Stimulated activated CD8-positive, alpha-beta memory T cell treated with anti-CD3 and anti-CD28 coated beads, Interleukin-7, amount 100 ng/mL, for 4 hours (primary cell): ENCODE measurements at regions not wholly inside any gene's neighbourhood (a gene's known extent, or its start where the extent isn't known, plus 50 kb on each side); places are given as distances from the start of the nearest gene placed in this dataset.

Experiments
- DNase-seq, 2 donors: peaks; one replicate each; pipeline ENCODE4 v3.0.0-alpha.2; 2020; ENCODE audit warnings: low read depth in 2 of 2

DNA sequence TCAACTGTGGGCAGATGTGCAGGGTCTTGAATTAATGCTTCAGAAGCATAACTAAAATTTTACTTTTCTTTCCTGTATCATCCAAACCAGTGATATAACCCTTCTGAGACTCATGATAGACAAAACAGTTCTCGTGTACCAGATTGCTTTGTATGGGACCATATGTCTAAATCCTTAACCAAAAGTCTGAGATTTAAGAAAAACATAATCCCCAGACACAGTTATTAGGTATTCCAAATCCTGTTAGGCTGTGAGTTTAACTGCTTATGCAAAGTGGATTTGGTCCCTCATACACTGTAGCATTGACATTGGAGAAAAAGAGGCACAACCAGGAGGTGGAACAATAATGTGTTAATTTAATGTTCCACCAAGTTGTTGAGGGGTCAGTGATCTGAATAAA is 235.0 kb downstream of the PMAIP1 start:
- DNase-seq, result no peak

DNA sequence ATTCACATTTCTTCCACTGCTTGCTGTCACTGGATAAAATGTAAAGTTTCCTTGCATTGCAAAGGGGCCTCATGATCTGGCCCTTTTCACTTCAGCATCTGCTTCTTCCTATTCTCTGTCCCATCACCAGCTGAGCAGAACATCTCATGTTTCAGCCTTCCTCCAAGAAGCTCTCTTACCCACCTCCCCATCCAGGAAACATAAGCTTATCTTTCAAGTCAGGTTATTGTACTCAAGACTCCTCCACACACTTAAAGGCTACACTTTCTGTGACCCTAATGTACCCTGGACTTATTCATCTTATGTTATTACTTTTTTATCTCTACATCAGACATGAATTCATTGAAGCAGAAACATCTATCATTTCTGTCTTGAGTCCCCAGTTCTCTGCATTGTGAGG is 230.5 kb downstream of the PMAIP1 start:
- DNase-seq, result no peak

DNA sequence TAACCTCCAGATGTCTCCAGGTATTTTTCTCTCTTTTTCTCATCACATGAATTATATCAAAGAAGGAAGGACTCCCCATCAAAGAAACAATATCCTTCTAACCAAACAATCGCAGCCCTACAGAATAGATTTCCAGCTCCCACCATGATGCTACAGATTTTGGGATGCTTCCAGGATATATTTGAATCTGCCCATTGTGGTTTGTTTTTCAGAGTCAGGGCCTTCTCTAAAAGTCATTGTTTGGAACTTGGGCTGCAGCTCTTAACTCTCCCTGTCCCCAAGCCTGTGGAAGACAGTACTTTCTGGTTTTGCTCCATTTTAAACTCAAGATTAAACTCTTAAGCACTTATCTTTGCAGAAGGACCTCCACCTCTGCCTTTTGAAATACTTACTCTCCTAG is 223.2 kb downstream of the PMAIP1 start:
- no peak for DNase-seq

DNA sequence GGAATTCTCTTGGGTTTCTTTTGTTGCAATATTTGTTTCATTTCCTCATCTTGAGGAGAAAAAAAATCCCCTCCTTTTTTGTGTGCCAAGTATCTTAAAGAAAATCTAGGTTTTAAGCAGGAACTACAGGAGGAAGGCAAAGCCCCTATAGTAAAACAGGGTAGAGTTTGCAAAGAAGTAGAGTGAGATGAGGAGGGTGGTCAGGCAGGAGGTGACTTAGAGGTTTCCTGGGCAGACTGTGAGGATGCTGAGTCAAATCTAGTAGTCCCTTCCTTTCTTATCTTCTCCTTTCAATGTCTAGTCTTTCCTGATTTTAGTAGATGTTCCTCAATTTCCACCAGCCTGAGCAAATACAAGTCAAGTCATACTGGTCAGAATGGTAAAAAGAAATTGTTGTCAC is 222.5 kb downstream of the PMAIP1 start:
- DNase-seq, result no peak

DNA sequence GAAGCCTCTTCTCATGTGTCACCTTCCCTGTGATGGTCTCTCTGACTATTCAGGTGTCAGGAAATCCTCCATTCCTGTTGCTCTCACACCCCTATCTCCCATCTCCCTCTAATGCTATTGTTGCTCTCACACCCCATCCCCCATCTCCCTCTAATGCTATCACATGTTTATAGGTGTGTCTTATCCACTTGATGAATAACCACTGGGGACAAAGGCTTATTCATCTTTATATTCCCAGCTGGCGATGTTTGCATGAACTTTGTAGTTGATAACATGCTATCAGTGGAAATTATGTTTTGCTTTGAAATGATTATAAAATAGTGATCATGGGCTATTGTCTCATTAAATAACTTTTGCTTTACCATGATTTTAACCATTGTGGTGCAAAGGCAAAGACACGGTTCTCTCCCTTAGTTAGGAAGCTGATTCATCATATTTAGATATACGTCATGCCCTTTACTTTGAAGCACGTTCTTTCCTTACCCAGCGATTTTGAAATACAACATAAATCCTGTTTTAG is 220.5 kb downstream of the PMAIP1 start:
- no peak for DNase-seq

DNA sequence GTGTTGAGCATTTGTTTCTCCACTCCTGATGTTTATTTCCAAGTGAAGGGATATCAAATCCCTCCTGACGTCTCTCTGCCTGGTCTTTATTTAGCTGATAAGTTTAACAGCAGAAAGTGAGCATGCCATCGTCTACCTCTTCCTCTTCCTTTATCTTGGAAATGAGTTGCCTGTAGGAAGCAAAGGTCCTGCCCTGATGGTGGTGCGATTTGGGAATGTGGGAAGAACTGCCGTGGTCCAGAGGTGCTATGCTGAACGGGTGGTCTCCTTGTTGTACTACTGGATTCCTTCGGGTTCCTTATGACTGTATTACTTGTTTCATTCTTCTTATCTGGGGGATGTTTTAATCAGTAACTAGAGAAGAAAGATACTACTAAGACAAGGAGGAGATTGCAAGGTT is 217.5 kb downstream of the PMAIP1 start:
- DNase-seq, result no peak

DNA sequence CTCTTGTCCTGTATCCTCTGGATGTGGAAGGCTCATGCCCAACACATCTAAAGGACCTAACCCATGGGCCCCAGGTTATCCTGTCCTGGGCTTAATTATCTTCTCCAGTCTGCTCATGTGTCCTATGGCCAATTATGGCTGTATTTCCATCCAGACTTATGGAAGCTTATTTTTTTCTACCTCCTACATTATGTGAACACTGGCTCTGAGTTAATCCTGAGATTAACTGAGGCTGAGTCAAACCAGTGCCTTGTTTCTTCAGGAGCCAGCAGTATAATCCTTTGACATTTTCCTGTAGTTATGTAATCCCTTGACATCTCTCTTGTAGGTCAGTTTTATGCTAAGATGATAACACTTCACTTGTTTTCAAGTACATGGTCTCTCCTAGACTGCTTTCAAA is 213.6 kb downstream of the PMAIP1 start:
- no peak for DNase-seq

DNA sequence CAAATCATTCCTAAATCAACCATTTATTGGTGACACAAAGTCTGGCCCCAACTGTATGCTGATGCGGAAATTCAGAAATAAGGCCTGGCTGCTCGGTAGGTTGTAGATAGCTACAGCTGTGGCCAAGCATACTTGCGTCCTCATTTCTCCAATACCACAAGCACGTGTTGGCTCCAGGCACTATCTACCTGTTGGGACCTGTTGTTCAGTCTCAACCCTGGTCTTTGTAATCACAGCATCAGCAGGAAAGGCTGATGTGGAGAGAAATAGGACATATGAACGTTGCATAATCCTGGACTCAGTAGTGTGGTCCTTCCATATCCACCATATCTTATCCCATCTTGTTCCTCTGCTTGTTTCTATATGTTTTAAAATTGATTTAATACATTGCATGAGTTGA is 212.6 kb downstream of the PMAIP1 start:
- no peak for DNase-seq

DNA sequence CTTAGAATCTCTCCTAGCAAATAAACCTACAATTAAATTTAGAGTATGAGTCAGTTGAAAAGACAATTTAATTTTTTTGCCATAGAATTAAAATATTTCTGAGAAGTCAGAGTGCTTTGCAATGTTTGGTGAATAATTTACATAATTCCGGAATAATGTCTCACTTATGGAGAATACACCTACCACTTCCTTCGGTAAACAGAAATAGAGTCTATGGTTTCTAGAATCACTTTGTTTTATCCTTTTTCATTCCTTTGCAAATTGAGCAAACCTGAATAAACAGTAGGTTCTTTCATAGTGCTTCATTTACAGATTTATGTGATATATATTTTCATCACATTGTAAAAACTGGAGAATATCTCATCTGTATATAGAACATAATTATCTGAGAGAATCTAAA is 211.7 kb downstream of the PMAIP1 start:
- no peak for DNase-seq

DNA sequence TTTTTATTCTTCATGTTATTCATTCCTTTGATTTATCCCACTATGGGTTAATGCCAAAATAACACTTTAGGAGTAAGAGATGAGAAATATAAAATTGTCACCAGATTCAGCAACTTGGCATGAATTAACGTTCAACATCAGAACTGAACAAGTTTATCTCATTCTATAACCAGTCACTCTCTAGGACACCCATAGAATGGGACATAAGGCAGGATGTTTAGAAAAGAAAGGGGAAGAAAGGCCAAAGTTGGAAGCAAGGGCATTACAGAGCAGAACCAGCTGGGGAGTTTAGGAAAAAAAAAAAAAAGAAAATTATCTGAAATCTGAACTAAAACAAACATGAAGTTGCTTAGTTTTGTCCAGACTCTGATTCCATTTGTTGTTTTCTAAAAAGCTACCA is 211.0 kb downstream of the PMAIP1 start:
- DNase-seq, result no peak

DNA sequence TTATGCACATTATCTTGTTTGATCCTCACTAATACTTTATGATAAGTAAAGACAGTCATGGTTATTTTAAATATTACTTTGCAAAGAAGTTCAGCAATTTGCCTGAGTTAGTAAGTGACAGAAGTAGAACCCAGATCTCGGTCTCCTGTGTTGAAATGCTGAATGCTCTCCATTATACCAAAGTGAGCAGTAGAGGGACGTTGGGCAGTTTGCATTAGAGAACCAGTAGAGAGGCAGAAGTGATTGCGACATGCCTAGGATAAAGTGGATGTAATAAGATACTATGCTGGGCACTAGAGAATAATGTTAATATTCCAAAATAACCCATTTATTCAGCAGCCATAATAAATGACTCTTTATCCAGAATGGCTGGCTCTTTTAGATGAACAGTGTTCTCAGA is 201.0 kb downstream of the PMAIP1 start:
- DNase-seq, result no peak

DNA sequence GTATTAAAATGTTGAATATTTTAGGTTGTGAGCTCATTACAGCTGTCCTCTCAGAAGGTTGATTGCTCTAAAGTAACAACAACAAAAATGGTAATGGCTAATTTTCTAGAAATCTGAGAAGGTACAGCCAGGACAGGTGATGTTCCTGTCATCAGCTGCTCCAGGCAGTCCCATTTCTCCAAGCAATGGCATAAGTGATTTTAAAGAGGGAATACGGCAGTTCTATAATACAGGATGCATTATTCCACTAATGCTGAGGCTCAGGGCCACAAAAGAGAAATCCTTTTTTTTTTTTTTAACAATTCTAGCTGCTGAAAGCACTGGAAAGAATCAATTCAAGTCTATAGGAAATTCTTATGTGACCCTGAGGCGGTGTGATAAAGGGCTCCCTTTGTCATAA is 199.9 kb downstream of the PMAIP1 start:
- no peak for DNase-seq

DNA sequence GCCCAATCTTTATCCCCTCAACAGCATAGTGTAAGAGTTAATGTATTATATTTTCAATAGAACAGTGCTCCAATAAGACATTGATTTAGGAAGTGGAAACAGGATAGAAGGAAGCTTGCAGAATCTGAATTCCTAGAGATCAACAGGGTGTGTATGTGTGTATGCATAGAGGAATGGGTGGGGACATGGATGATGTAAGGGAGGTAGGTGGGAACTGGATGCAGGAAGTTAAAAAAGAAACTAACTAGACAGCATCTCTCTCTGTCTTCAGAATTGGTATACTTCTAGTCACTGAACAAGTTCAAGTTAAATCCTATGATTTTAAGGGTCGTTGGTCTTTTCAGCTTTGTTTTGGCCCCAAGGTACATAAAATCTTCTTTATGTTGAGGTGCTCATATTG is 196.6 kb downstream of the PMAIP1 start:
- no peak for DNase-seq

DNA sequence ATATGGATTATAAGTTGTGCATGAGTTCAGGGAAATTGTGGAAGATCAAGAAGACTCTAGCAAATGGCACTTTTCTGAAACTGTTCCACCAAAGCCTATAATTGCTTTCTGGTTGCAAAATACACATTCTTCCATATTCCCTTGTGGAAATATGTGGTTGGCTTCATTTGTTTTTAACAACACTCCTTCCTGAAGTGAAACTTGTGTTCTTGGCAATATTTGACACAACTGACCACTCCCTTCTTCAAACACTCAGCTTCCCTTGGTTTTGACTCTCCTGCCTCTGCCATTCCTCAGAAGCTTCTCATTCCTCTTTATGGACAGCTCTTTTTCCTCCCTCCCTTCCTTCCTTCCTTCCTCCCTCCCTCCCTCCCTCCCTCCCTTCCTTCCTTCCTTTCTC is 192.3 kb downstream of the PMAIP1 start:
- DNase-seq, result no peak

DNA sequence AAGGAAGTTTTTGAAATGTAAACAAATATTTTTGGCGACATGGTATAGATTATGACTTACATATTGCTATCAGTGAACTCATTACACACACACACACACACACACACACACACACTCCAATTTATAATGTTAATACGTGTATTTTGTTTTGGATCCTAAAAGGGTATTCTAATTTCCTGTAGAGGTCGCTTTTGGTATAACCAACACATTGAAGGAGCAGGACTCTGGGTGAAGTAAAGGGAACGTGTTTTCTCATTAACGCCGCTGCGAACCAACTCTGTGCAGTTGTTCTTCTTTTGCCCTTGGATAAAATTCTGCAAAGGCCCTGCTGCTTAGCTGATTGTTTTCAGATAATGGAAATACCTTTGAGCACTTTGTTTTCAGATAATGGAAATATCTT is 190.4 kb downstream of the PMAIP1 start:
- no peak for DNase-seq

DNA sequence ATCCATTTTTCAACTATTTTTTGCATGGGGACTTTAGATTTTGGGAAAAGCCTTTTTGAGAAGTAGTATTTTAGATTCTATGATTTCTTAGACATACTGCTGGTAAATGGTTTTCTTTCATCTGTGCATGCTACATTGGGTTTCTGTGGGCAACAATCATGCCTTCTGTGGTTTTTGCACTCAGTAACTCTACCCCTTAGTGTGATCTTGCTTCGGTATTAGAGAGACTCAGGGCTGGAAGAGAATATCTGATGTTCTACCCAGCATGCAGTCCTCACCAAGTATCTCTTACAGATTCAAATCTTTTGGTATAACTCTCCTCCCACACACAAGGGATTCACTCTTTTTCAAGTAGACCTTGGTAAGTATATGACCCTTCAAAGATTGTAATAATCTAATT is 183.0 kb downstream of the PMAIP1 start:
- DNase-seq, result no peak

DNA sequence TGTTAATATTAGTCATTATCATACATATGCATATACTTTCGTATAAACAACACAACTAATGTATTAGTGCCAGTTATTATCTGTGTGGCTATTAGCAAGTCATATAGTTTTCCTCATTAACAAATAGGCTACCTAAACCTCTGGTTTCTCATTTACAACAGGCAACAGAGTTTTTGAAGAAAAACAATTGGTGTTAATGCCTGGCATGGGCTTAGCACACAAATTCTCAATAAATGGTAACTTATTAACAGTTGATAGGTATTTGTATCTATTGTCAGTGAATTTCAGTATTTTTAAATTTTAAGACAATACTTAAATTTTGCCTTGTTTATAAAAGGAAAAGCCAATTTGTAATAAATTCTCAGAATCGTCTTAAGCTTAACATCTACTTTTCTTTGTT is 182.5 kb downstream of the PMAIP1 start:
- DNase-seq, result no peak

DNA sequence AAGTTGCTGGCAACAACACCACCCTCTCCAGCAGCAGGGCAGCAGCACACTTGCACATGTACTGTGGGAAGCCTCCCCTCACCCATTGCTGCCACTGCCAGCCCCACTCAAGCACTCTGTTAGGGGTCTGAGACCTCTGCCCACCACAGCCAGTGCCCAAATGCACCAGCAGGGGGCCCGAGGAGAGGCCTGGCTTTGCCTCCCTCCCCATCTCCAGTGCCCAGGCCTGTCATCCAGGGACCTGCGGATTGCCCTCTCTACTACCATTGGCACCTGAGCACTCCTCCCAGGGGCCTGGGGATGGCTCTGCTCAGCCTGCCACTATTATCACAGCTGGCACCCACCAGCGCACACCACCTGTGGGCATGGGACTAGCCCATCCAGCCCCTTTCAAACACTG is 175.7 kb downstream of the PMAIP1 start:
- no peak for DNase-seq

DNA sequence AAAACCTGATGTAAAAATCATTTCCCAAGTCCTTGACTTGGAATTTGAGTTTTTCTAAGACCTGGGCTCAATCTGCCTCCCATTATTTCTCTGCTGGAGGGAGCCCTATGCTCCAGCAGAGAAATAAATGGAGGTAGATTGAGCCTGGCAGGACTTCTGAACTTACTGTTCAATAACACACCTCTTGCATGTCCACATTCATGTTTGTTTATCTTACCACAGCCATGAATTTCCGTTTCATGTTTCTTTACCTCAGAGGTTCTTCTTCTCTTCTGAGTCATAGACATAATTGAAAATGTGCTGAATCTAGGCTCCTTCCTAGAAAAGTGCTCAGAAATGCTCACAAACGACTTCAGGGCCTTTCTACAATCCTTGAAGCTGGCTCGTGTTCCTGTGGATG is 170.8 kb downstream of the PMAIP1 start:
- DNase-seq, result no peak

DNA sequence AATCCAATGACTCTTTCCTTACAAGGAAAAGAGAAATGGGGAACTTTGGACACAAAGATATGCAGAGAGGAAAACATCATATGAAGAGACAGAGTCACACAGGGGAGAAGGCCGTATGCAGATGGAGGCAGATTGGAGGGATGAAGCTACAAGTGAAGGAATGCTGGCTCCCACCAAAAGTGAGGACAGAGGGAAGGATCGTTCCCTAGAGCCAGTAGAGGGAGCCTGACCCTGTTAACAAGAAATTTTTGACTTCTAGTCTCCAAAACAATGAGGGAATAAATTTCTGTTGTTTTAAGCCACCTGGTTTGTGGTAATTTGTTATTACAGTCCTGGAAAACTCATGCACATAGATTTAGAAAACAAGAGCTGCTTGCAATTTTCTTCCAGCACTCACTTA is 169.3 kb downstream of the PMAIP1 start:
- DNase-seq, result no peak

DNA sequence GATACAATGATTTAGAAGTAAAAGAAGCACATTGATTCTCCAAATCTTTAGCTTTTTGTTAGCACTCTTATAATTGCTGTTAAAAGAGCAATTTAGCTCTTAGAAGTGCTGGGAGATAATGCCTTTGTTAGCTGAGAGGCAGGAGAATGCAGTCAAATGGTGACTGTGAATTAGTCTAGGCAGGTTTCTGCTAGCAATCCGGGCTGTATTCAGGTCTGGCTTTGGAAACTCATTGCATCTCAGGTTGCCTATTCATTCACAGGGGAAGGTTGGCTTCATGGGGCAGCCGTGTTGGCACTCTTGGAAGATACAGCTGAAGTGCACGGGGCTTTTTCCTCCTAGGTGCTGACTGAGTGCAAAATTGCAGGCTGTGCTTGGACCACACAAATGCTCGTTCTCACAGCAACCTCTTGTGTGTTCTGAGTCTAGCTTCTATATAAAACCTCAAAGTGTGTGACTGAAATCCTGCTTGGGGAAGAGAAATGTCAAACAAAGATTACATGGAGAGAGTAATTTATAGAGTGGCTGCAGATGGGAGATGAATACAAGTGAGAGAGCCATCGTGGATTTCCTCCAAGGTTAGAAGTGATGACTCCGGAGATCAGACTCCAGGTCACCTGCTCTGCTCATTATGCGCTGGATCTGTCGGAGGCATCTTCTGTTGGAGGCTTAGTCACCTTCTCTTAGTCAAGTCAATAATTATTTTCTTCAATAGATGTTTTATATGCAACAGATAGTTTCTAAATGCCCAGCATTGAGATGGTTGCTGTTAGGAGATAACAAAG is 167.8 kb downstream of the PMAIP1 start:
- no peak for DNase-seq

DNA sequence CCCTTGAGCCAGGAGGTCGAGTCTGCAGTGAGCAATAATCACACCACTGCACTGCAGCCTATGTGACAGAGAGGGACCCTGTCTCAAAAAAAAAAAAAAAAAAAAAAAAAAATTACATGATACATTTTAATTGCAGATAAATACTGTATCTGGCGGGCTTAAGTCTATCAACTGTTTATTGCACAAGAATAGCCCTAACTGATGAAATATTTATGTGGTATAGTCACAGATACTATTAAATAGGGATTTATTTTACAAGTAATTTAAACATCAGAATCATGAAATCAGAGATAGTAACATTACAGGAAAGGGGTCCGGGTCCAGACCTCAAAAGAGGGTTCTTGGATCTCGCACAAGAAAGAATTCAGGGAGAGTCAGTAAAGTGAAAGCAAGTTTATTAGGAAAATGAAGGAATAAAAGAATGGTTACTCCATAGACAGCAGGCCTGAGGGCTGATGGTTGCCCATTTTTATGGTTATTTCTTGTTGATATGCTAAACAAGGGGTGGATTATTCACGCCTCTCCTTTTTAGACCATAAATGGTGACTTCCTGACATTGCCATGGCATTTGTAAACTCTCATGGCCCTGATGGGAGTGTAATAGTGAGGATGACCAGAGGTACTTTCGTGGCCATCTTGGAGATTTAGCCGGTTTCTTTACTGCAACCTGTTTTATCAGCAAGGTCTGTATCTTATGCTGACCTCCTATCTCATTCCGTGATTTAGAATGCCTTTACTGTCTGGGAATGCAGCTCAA is 166.6 kb downstream of the PMAIP1 start:
- no peak for DNase-seq

DNA sequence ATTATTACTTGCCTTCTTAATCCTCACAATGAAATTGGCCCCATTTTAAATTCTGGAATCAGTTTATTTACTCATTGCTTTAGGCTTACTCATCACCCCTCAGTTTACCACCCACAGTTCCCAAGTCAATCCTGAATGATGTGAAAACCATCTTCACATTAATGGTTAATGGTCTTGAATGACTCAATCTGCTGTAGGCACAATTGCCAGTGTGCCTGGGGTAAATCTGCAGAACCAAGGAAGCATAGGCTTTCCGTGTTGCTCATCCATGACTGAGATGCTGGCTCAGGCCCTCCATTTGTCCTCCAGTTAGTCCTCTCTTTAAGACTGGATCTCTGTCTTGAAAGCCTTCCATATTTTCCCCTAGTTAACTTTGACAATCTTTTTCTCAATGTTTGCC is 164.5 kb downstream of the PMAIP1 start:
- DNase-seq, result no peak
